ENCODE measurements at regions not wholly inside any gene's neighbourhood (a gene's known extent, or its start where the extent isn't known, plus 50 kb on each side); places are given as distances from the start of the nearest gene placed in this dataset.

GRCh38 chr10:120735315-120735714 lies 115.8 kb upstream of the WDR11 start:
- H2AFZ ChIP-seq (ENCODE audit: low read length): no peak overlapping the region
- H3K4me1 ChIP-seq (ENCODE audit: insufficient read depth, low read length): no peaks in the 10 kb centered on the region
- H3K27me3 ChIP-seq (ENCODE audit: insufficient read depth, low read length): no peaks in the 10 kb centered on the region
- no peak overlapping the region for H3K4me2 ChIP-seq (ENCODE audit: insufficient read depth, low read length)
- no peaks in the 10 kb centered on the region for H3K9me3 ChIP-seq (ENCODE audit: low read depth, low read length)
- no peak for DNase-seq (ENCODE audit: insufficient read length, low spot score, missing footprints)
- no peak overlapping the region for H3K4me3 ChIP-seq (ENCODE audit: insufficient read depth, low read length)
- no peaks in the 10 kb centered on the region for H4K20me1 ChIP-seq (ENCODE audit: insufficient read depth, low read length)
- H3K27ac ChIP-seq (ENCODE audit: low read depth, low read length): no peak overlapping the region
- no peak for TF ChIP-seq CTCF (IDR thresholded peaks at IDR 0.05; ENCODE audit: extremely low read depth, low read depth, low read length)
- no peaks in the 10 kb centered on the region for H3K79me2 ChIP-seq (ENCODE audit: insufficient read depth, low read length)
- no peaks in the 10 kb centered on the region for H3K36me3 ChIP-seq (ENCODE audit: insufficient read depth, low read length)

- Histone ChIP-seq H2AFZ (ENCODE audit: low read length) (no peak overlapping the region), H3K9me3 (ENCODE audit: low read depth, low read length) (no peaks in the 10 kb centered on the region), H3K27ac (ENCODE audit: low read depth, low read length) (no peak overlapping the region), H3K27me3 (ENCODE audit: insufficient read depth, low read length) (no peaks in the 10 kb centered on the region), H3K79me2 (ENCODE audit: insufficient read depth, low read length) (no peaks in the 10 kb centered on the region), H4K20me1 (ENCODE audit: insufficient read depth, low read length) (no peaks in the 10 kb centered on the region), H3K36me3 (ENCODE audit: insufficient read depth, low read length) (no peaks in the 10 kb centered on the region), H3K4me1 (ENCODE audit: insufficient read depth, low read length) (no peaks in the 10 kb centered on the region), H3K4me3 (ENCODE audit: insufficient read depth, low read length) (no peak overlapping the region), H3K4me2 (ENCODE audit: insufficient read depth, low read length) (no peak overlapping the region)
- DNase-seq (ENCODE audit: insufficient read length, low spot score, missing footprints): no peak
- TF ChIP-seq CTCF (IDR thresholded peaks at IDR 0.05; ENCODE audit: extremely low read depth, low read depth, low read length): peak; percentile 71
These were observed 115.3 kb upstream of the WDR11 start for GRCh38 chr10:120735773-120736371.

GRCh38 chr10:120736377-120736776 lies 114.8 kb upstream of the WDR11 start:
- TF ChIP-seq CTCF (IDR thresholded peaks at IDR 0.05; ENCODE audit: extremely low read depth, low read depth, low read length): no peak
- no peak overlapping the region for H2AFZ ChIP-seq (ENCODE audit: low read length)
- no peak overlapping the region for H3K4me2 ChIP-seq (ENCODE audit: insufficient read depth, low read length)
- no peaks in the 10 kb centered on the region for H3K9me3 ChIP-seq (ENCODE audit: low read depth, low read length)
- H3K4me3 ChIP-seq (ENCODE audit: insufficient read depth, low read length): no peak overlapping the region
- no peaks in the 10 kb centered on the region for H4K20me1 ChIP-seq (ENCODE audit: insufficient read depth, low read length)
- peak; percentile 41 for DNase-seq (ENCODE audit: insufficient read length, low spot score, missing footprints)
- H3K36me3 ChIP-seq (ENCODE audit: insufficient read depth, low read length): no peaks in the 10 kb centered on the region
- H3K4me1 ChIP-seq (ENCODE audit: insufficient read depth, low read length): no peaks in the 10 kb centered on the region
- H3K27me3 ChIP-seq (ENCODE audit: insufficient read depth, low read length): no peaks in the 10 kb centered on the region
- H3K79me2 ChIP-seq (ENCODE audit: insufficient read depth, low read length): no peaks in the 10 kb centered on the region
- no peak overlapping the region for H3K27ac ChIP-seq (ENCODE audit: low read depth, low read length)

- no peak overlapping the region for H3K4me2 ChIP-seq (ENCODE audit: insufficient read depth, low read length)
- no peaks in the 10 kb centered on the region for H3K4me1 ChIP-seq (ENCODE audit: insufficient read depth, low read length)
- H3K9me3 ChIP-seq (ENCODE audit: low read depth, low read length): no peaks in the 10 kb centered on the region
- no peaks in the 10 kb centered on the region for H4K20me1 ChIP-seq (ENCODE audit: insufficient read depth, low read length)
- no peaks in the 10 kb centered on the region for H3K27me3 ChIP-seq (ENCODE audit: insufficient read depth, low read length)
- TF ChIP-seq CTCF (IDR thresholded peaks at IDR 0.05; ENCODE audit: extremely low read depth, low read depth, low read length): no peak
- DNase-seq (ENCODE audit: insufficient read length, low spot score, missing footprints): no peak
- H2AFZ ChIP-seq (ENCODE audit: low read length): no peak overlapping the region
- H3K4me3 ChIP-seq (ENCODE audit: insufficient read depth, low read length): no peak overlapping the region
- H3K27ac ChIP-seq (ENCODE audit: low read depth, low read length): no peak overlapping the region
- H3K79me2 ChIP-seq (ENCODE audit: insufficient read depth, low read length): no peaks in the 10 kb centered on the region
- H3K36me3 ChIP-seq (ENCODE audit: insufficient read depth, low read length): no peaks in the 10 kb centered on the region
These were observed 112.5 kb upstream of the WDR11 start for GRCh38 chr10:120738658-120739057.

All from osteoblast (primary cell).